HEK293 (cell line): ENCODE measurements at regions not wholly inside any gene's neighbourhood (a gene's known extent, or its start where the extent isn't known, plus 50 kb on each side); places are given as distances from the start of the nearest gene placed in this dataset.
"Not testable (repeated sequence)": the region's sequence is repeated elsewhere in the genome, so short reads cannot be mapped to it uniquely, and the experiment has no call there.

Experiments used
- CTCF ChIP-seq: fragments of 450-650 bp; formaldehyde crosslinking; IDR thresholded peaks from 2 replicates; pipeline ENCODE4 v1.5.1; 2016; ENCODE audit warnings: missing biosample characterization, missing genetic modification characterization
- MYNN ChIP-seq: fragments of 450-650 bp; formaldehyde crosslinking; IDR thresholded peaks from 2 replicates; pipeline ENCODE4 v1.5.1; 2016; ENCODE audit warnings: missing biosample characterization, missing genetic modification characterization, borderline replicate concordance
- ZBTB10 ChIP-seq: fragments of 450-650 bp; formaldehyde crosslinking; IDR thresholded peaks from 2 replicates; pipeline ENCODE4 v1.5.1; 2016; ENCODE audit warnings: missing biosample characterization, missing genetic modification characterization

DNA sequence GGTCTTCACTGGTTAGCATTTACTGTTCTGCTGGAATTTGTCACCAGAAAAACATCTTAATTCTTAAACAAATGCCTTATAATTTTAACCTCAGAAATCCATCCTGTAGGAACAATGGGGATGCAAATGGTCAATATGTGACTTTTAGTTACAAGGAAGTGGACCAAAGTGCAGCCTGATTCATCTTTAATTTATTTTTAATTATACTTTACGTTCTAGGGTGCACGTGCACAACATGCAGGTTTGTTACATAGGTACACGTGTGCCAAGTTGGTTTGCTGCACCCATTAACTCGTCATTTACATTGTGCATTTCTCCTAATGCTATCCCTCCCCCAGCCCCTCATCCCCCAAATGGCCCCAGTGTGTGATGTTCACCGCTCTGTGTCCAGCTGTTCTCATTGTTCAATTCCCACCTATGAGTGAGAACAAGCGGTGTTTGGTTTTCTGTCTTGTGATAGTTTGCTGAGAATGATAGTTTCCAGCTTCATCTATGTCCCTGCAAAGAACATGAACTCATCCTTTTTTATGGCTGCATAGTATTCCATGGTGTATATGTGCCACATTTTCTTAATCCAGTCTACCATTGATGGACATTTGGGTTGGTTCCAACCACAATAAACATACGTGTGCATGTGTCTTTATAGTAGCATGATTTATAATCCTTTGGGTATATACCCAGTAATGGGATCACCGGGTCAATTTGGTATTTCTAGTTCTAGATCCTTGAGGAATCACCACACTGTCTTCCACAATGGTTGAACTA, 262.5 kb upstream of the PTGER4 start:
- not testable (repeated sequence) for TF ChIP-seq CTCF; ZBTB10; MYNN (tag by site-specific recombination)
